ENCODE measurements at regions not wholly inside any gene's neighbourhood (a gene's known extent, or its start where the extent isn't known, plus 50 kb on each side); places are given as distances from the start of the nearest gene placed in this dataset.

GRCh38 chr2:15704086-15704787 is 112.6 kb downstream of the DDX1 start:
- BruUV-seq (replicated peaks), result no TSS peak
- Mint-ChIP-seq H3K27me3 (ENCODE audit: insufficient read depth, unreplicated experiment) (no peaks in the 10 kb centered on the region), H3K4me1 (ENCODE audit: low read depth, unreplicated experiment) (no peaks in the 10 kb centered on the region), H3K4me3 (ENCODE audit: unreplicated experiment) (no peak overlapping the region), H3K36me3 (ENCODE audit: insufficient read depth, unreplicated experiment) (peaks cover 5% of the 10 kb centered on the region), H3K27ac (ENCODE audit: unreplicated experiment) (no peak overlapping the region), H3K9me3 (ENCODE audit: unreplicated experiment) (no peaks in the 10 kb centered on the region)
- DNase-seq, result no peak
- POLR2A ChIA-PET, result no interaction called here
- Histone ChIP-seq H3K27me3 (replicated peaks; ENCODE audit: control insufficient read depth, insufficient read depth, low read length) (no peaks in the 10 kb centered on the region), H3K4me3 (ENCODE audit: low read depth, low read length) (no peak overlapping the region), H3K36me3 (ENCODE audit: control insufficient read depth, insufficient read depth, low read length) (no peaks in the 10 kb centered on the region), H3K9me3 (no peaks in the 10 kb centered on the region), H3K4me1 (no peaks in the 10 kb centered on the region)
- TF ChIP-seq, protein P1, sequence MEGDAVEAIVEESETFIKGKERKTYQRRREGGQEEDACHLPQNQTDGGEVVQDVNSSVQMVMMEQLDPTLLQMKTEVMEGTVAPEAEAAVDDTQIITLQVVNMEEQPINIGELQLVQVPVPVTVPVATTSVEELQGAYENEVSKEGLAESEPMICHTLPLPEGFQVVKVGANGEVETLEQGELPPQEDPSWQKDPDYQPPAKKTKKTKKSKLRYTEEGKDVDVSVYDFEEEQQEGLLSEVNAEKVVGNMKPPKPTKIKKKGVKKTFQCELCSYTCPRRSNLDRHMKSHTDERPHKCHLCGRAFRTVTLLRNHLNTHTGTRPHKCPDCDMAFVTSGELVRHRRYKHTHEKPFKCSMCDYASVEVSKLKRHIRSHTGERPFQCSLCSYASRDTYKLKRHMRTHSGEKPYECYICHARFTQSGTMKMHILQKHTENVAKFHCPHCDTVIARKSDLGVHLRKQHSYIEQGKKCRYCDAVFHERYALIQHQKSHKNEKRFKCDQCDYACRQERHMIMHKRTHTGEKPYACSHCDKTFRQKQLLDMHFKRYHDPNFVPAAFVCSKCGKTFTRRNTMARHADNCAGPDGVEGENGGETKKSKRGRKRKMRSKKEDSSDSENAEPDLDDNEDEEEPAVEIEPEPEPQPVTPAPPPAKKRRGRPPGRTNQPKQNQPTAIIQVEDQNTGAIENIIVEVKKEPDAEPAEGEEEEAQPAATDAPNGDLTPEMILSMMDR (IDR thresholded peaks at IDR 0.05; ENCODE audit: insufficient read depth in 1 of 2, low read depth in 1 of 2, low read length in 1 of 2, severe bottlenecking in 1 of 2, unreplicated experiment in 1 of 2), result no peak
- CTCF ChIA-PET, result no interaction called here
- intact Hi-C loops (cut with micrococcal nuclease; ENCODE audit: unreplicated experiment), result no loop called here

- Histone ChIP-seq H3K27me3 (replicated peaks; ENCODE audit: control insufficient read depth, insufficient read depth, low read length) (no peaks in the 10 kb centered on the region), H3K4me1 (no peaks in the 10 kb centered on the region), H3K4me3 (ENCODE audit: low read depth, low read length) (no peak overlapping the region), H3K36me3 (ENCODE audit: control insufficient read depth, insufficient read depth, low read length) (no peaks in the 10 kb centered on the region), H3K9me3 (no peaks in the 10 kb centered on the region)
- peaks cover under 1% of the 10 kb centered on the region for H3K36me3 Mint-ChIP-seq (ENCODE audit: insufficient read depth, unreplicated experiment)
- ChIA-PET CTCF (no interaction called here), POLR2A (no interaction called here)
- H3K4me3 Mint-ChIP-seq (ENCODE audit: unreplicated experiment), result no peak overlapping the region
- TF ChIP-seq, protein P1 (IDR thresholded peaks at IDR 0.05; ENCODE audit: insufficient read depth in 1 of 2, low read depth in 1 of 2, low read length in 1 of 2, severe bottlenecking in 1 of 2, unreplicated experiment in 1 of 2), result no peak
- no peaks in the 10 kb centered on the region for H3K27me3 Mint-ChIP-seq (ENCODE audit: insufficient read depth, unreplicated experiment)
- H3K27ac Mint-ChIP-seq (ENCODE audit: unreplicated experiment), result no peak overlapping the region
- no peaks in the 10 kb centered on the region for H3K9me3 Mint-ChIP-seq (ENCODE audit: unreplicated experiment)
- no TSS peak for BruUV-seq (replicated peaks)
- no peaks in the 10 kb centered on the region for H3K4me1 Mint-ChIP-seq (ENCODE audit: low read depth, unreplicated experiment)
- intact Hi-C loops (cut with micrococcal nuclease; ENCODE audit: unreplicated experiment), result no loop called here
- no peak for DNase-seq
Measured at GRCh38 chr2:15704788-15705115, 113.1 kb downstream of the DDX1 start.

- Mint-ChIP-seq H3K27me3 (ENCODE audit: insufficient read depth, unreplicated experiment) (no peaks in the 10 kb centered on the region), H3K27ac (ENCODE audit: unreplicated experiment) (no peak overlapping the region), H3K4me3 (ENCODE audit: unreplicated experiment) (no peak overlapping the region), H3K9me3 (ENCODE audit: unreplicated experiment) (no peaks in the 10 kb centered on the region), H3K4me1 (ENCODE audit: low read depth, unreplicated experiment) (no peaks in the 10 kb centered on the region), H3K36me3 (ENCODE audit: insufficient read depth, unreplicated experiment) (no peaks in the 10 kb centered on the region)
- CTCF ChIA-PET, result no interaction called here
- Histone ChIP-seq H3K4me3 (ENCODE audit: low read depth, low read length) (no peak overlapping the region), H3K9me3 (no peaks in the 10 kb centered on the region), H3K36me3 (ENCODE audit: control insufficient read depth, insufficient read depth, low read length) (no peaks in the 10 kb centered on the region), H3K4me1 (no peaks in the 10 kb centered on the region), H3K27me3 (replicated peaks; ENCODE audit: control insufficient read depth, insufficient read depth, low read length) (no peaks in the 10 kb centered on the region)
- TF ChIP-seq, protein P1 (IDR thresholded peaks at IDR 0.05; ENCODE audit: insufficient read depth in 1 of 2, low read depth in 1 of 2, low read length in 1 of 2, severe bottlenecking in 1 of 2, unreplicated experiment in 1 of 2), result no peak
- no peak for DNase-seq
- intact Hi-C loops (cut with micrococcal nuclease; ENCODE audit: unreplicated experiment), result no loop called here
- POLR2A ChIA-PET, result no interaction called here
- no TSS peak for BruUV-seq (replicated peaks)
Measured at GRCh38 chr2:15705310-15705709, 113.6 kb downstream of the DDX1 start.
